K562 (cell line): ENCODE measurements at regions not wholly inside any gene's neighbourhood (a gene's known extent, or its start where the extent isn't known, plus 50 kb on each side); places are given as distances from the start of the nearest gene placed in this dataset.

Experiments used
- ATAC-seq: fragments of 200-7000 bp; cut with Tn5 transposase; 3 replicates; pipeline ENCODE4 v1.9.1; 2020; ENCODE audit warnings: moderate library complexity
- BruUV-seq: library from RNA; stranded (reverse); fragments of 400-500 nt; replicated peaks from 2 replicates; lab custom pipeline; 2021; lab: Mats Ljungman, UMichigan
- CTCF ChIA-PET: fragments of 300-600 bp; formaldehyde crosslinking; extraction: SDS; loops from one replicate; lab custom pipeline; 2021; ENCODE audit warnings: low intra/inter-chr PET ratio; lab: Yijun Ruan, JAX
- POLR2A ChIA-PET: fragments of 300-600, 350-650 bp; sonication (Branson Sonifier 250); formaldehyde crosslinking; extraction: SDS; loops from one replicate; lab custom pipeline; 2021; ENCODE audit warnings: antibody characterized with exemption, inconsistent platforms; lab: Yijun Ruan, JAX
- DNase-seq, 4 experiments: peaks; one replicate each; pipeline versions ENCODE4 v3.0.0 to v3.0.0-alpha.2; 2011 to 2018; ENCODE audit warnings: low spot score in 3 of 4, mixed read lengths in 3 of 4; ENCODE audit errors: extremely low read depth in 1 of 4
- FAIRE-seq: peaks from 2 replicates; lab custom pipeline; 2011; peaks lifted over from hg19 to GRCh38; lab: Jason Lieb, UNC
- H2AFZ ChIP-seq: 2 replicates; pipeline ENCODE4 v1.6.0; 2011; ENCODE audit warnings: low read depth, low read length, control low read depth, inconsistent platforms
- H3K27ac ChIP-seq: fragments of 200-600 bp; 3 replicates; pipeline ENCODE4 v1.8.0; 2011; ENCODE audit warnings: low read depth, mild to moderate bottlenecking, control low read depth, inconsistent platforms, low read length, moderate library complexity, mixed read lengths; ENCODE audit errors: extremely low read depth
- H3K27me3 ChIP-seq, 2 experiments: fragments of 300-600 bp in 1 of 2; 2 replicates in 1 of 2; 3 replicates in 1 of 2; pipeline versions ENCODE4 v1.6.0 to v1.8.0; 2011; ENCODE audit warnings: inconsistent platforms in 2 of 2, low read length in 2 of 2, mild to moderate bottlenecking in 1 of 2, mixed read lengths in 1 of 2, moderate library complexity in 1 of 2; ENCODE audit not compliant: control insufficient read depth in 2 of 2, insufficient read depth in 2 of 2
- H3K36me3 ChIP-seq: fragments of 300-600 bp; 3 replicates; pipeline ENCODE4 v1.8.0; 2011; ENCODE audit warnings: mild to moderate bottlenecking, low read length, inconsistent platforms; ENCODE audit not compliant: control insufficient read depth, insufficient read depth
- H3K4me1 ChIP-seq, 2 experiments: fragments of 200-600 bp in 1 of 2; replicated peaks in 1 of 2; 2 replicates in 1 of 2; 3 replicates in 1 of 2; pipeline versions ENCODE4 v1.5.1 to v1.8.0; 2011; ENCODE audit warnings: inconsistent platforms in 2 of 2, low read length in 2 of 2, mild to moderate bottlenecking in 1 of 2, mixed read lengths in 1 of 2, moderate library complexity in 1 of 2; ENCODE audit not compliant: control insufficient read depth in 2 of 2, insufficient read depth in 2 of 2
- H3K4me2 ChIP-seq: 2 replicates; pipeline ENCODE4 v1.6.1; 2011; ENCODE audit warnings: low read length, control low read depth, inconsistent platforms, mixed read lengths; ENCODE audit not compliant: insufficient read depth
- H3K4me3 ChIP-seq: fragments of 200-600 bp; sonication (generic), shearing (Covaris generic); 2 replicates; pipeline ENCODE4 v1.5.1; 2016; ENCODE audit warnings: control low read depth, inconsistent platforms
- H3K79me2 ChIP-seq: fragments of 200-600 bp; 3 replicates; pipeline ENCODE4 v1.8.0; 2011; ENCODE audit warnings: low read length, inconsistent platforms; ENCODE audit not compliant: control insufficient read depth, insufficient read depth
- H3K9ac ChIP-seq, 2 experiments: 2 replicates each; pipeline versions ENCODE4 v1.6.0 to v1.6.1; 2011; ENCODE audit warnings: low read depth in 2 of 2, low read length in 2 of 2, control low read depth in 1 of 2, inconsistent platforms in 1 of 2, mild to moderate bottlenecking in 1 of 2, mixed read lengths in 1 of 2; ENCODE audit not compliant: insufficient read depth in 1 of 2
- H3K9me1 ChIP-seq: one replicate; pipeline ENCODE4 v1.6.0; 2011; ENCODE audit warnings: inconsistent platforms, mild to moderate bottlenecking, low read length, moderate library complexity; ENCODE audit not compliant: control insufficient read depth, insufficient read depth
- H3K9me3 ChIP-seq: replicated peaks from 2 replicates; pipeline ENCODE4 v1.5.1; 2011; ENCODE audit warnings: low read depth, low read length, inconsistent platforms; ENCODE audit not compliant: control insufficient read depth, insufficient read depth
- H4K20me1 ChIP-seq: replicated peaks from 2 replicates; pipeline ENCODE4 v1.6.1; 2011; ENCODE audit warnings: low read length, inconsistent platforms, mixed read lengths; ENCODE audit not compliant: control insufficient read depth, insufficient read depth
- DIDO1 ChIP-seq: fragments of 450-650 bp; IDR thresholded peaks from 2 replicates; pipeline ENCODE4 v1.6.1; 2016; ENCODE audit warnings: low read depth, missing biosample characterization, missing genetic modification characterization
- GABPB2 ChIP-seq: fragments of 250-450 bp; sonication (Bioruptor Pico); conservative IDR thresholded peaks from 2 replicates; pipeline ENCODE4 v1.5.1; 2021; ENCODE audit warnings: mild to moderate bottlenecking
- KLF6 ChIP-seq: fragments of 250-450 bp; sonication (Bioruptor Pico); IDR thresholded peaks from 2 replicates; pipeline ENCODE4 v1.4.0; 2020; ENCODE audit warnings: mild to moderate bottlenecking, moderate library complexity, borderline replicate concordance
- POU5F1 ChIP-seq: fragments of 150-350 bp; IDR thresholded peaks from 2 replicates; pipeline ENCODE4 v1.6.1; 2014; ENCODE audit warnings: borderline replicate concordance, low read length, low read depth, mild to moderate bottlenecking; ENCODE audit not compliant: partially characterized antibody
- SMAD1 ChIP-seq: fragments of 150-350 bp; IDR thresholded peaks from 2 replicates; pipeline ENCODE4 v1.6.1; 2014; ENCODE audit warnings: low read length, low read depth; ENCODE audit not compliant: partially characterized antibody
- STAT6 ChIP-seq: sonication (generic); formaldehyde crosslinking; IDR thresholded peaks from 2 replicates; pipeline ENCODE4 v1.8.1; 2023; ENCODE audit warnings: mild to moderate bottlenecking, missing genetic modification reagents
- TSHZ1 ChIP-seq: fragments of 250-450 bp; sonication (Bioruptor Pico); IDR thresholded peaks from 2 replicates; pipeline ENCODE4 v1.4.0; 2020; ENCODE audit warnings: mild to moderate bottlenecking, moderate library complexity
- ZKSCAN8 ChIP-seq: fragments of 200-800 bp; sonication (Bioruptor generic); IDR thresholded peaks from 2 replicates; pipeline ENCODE4 v1.6.1; 2016; ENCODE audit warnings: missing genetic modification characterization, missing compliant biosample characterization
- ZNF165 ChIP-seq: fragments of 250-450 bp; sonication (Bioruptor Pico); IDR thresholded peaks from 2 replicates; pipeline ENCODE4 v1.4.0; 2020; ENCODE audit warnings: borderline replicate concordance
- ZNF707 ChIP-seq: fragments of 250-450 bp; sonication (Bioruptor Pico); conservative IDR thresholded peaks from 2 replicates; pipeline ENCODE4 v1.8.0; 2022; ENCODE audit warnings: inconsistent platforms, mild to moderate bottlenecking, moderate library complexity
- WGBS: fragments of 100-300 bp; shearing (Covaris generic); methylation state at CpG from one replicate; pipeline ENCODE4 v1.1.6; 2016; ENCODE audit warnings: low coverage, mixed read lengths; ENCODE audit not compliant: insufficient coverage; ENCODE audit errors: missing lambda C conversion rate; 5-methylcytosine and 5-hydroxymethylcytosine counted together
- in situ Hi-C: fragments of 300-500 bp; cut with MboI; formaldehyde crosslinking; loops from 4 replicates; pipeline ENCODE4 v1.15.0; 2018; ENCODE audit warnings: inconsistent platforms, mixed read lengths
- intact Hi-C: fragments of 100-400 bp; cut with micrococcal nuclease; formaldehyde crosslinking; loops from 2 replicates; pipeline ENCODE4 v1.14.2; 2022
- TF ChIP-seq, protein P1 (sequence below): fragments of 250-450 bp; sonication (Bioruptor Pico); IDR thresholded peaks from 2 replicates; pipeline ENCODE4 v1.5.1; 2021; ENCODE audit warnings: mild to moderate bottlenecking

GRCh38 chr9:106531491-106531890 is 331.5 kb upstream of the ZNF462 start (continued):
- TF ChIP-seq TSHZ1 (CRISPR knock-in tag) (no peak), ZNF707 (CRISPR knock-in tag) (no peak)

GRCh38 chr9:106532306-106533015 is 330.5 kb upstream of the ZNF462 start:
- Histone ChIP-seq H2AFZ (no peak overlapping the region), H3K27ac (no peak overlapping the region), H3K36me3 (no peaks in the 10 kb centered on the region), H3K27me3 (no peaks in the 10 kb centered on the region), H3K79me2 (no peaks in the 10 kb centered on the region), H3K4me3 (no peak overlapping the region), H3K4me2 (no peak overlapping the region), H3K4me1 (no peaks in the 10 kb centered on the region), H3K9ac (no peak overlapping the region), H4K20me1 (no peaks in the 10 kb centered on the region), H3K9me3 (no peaks in the 10 kb centered on the region; the same call in 1 of the 2 replicates), H3K9me1 (no peaks in the 10 kb centered on the region)
- no peak for ATAC-seq
- no peak for DNase-seq
- FAIRE-seq = no peak
- WGBS = 2% methylated on average over 5 of the region's 5 CpGs
- no TSS peak for BruUV-seq
- ChIA-PET POLR2A (interaction anchor here (0.7 kb wide), 1 partner anchor 69 kb away, joined by 3 read pairs; no protein-coding TSS in a partner anchor), CTCF (no interaction called here)
- in situ Hi-C loops = no loop called here
- intact Hi-C loops = no loop called here
- TF ChIP-seq, protein P1, sequence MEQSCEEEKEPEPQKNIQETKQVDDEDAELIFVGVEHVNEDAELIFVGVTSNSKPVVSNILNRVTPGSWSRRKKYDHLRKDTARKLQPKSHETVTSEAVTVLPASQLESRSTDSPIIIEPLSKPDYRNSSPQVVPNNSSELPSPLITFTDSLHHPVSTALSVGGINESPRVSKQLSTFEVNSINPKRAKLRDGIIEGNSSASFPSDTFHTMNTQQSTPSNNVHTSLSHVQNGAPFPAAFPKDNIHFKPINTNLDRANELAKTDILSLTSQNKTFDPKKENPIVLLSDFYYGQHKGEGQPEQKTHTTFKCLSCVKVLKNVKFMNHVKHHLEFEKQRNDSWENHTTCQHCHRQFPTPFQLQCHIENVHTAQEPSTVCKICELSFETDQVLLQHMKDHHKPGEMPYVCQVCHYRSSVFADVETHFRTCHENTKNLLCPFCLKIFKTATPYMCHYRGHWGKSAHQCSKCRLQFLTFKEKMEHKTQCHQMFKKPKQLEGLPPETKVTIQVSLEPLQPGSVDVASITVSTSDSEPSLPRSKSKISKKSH = no peak
- no peak for TF ChIP-seq ZNF165
- TF ChIP-seq GABPB2 = no peak
- no peak for TF ChIP-seq ZKSCAN8 (CRISPR knock-in tag)
- TF ChIP-seq STAT6 = no peak
- TF ChIP-seq KLF6 (CRISPR knock-in tag) = no peak
- no peak for TF ChIP-seq DIDO1 (tag)
- TF ChIP-seq SMAD1 = no peak
- TF ChIP-seq POU5F1 = no peak
